Naive thymus-derived CD8-positive, alpha-beta T cell (primary cell): ENCODE measurements at regions not wholly inside any gene's neighbourhood (a gene's known extent, or its start where the extent isn't known, plus 50 kb on each side); places are given as distances from the start of the nearest gene placed in this dataset.
A peak's percentile ranks its signal among the peaks of the same experiment; 100 is the strongest.

Experiments used
- ATAC-seq, 2 donors: fragments of 150-1000 bp; cut with Tn5 transposase in 1 of 2; sonication (Bioruptor Pico), chemical (Tn5 transposase) in 1 of 2; 1 replicate in 1 of 2; 2 replicates in 1 of 2; pipeline ENCODE4 v1.10.0; 2021; ENCODE audit warnings: mild to moderate bottlenecking in 2 of 2, moderate library complexity in 2 of 2
- POLR2A ChIA-PET: fragments of 350-600 bp; sonication (Branson Sonifier 250); formaldehyde crosslinking; loops from one replicate; lab custom pipeline; 2021; ENCODE audit warnings: antibody characterized with exemption; lab: Charles Lee
- DNase-seq, 10 donors: peaks; one replicate each; pipeline versions ENCODE4 v3.0.0 to v3.0.0-alpha.2; 2020 to 2022
- H3K27ac Mint-ChIP-seq, 10 donors: one replicate each; pipeline ENCODE4 v1.8.0; 2020 to 2022; ENCODE audit warnings: mild to moderate bottlenecking in 10 of 10, mixed read lengths in 10 of 10, moderate library complexity in 4 of 10, inconsistent platforms in 1 of 10
- H3K27me3 Mint-ChIP-seq, 5 donors: one replicate each; pipeline ENCODE4 v1.8.0; 2021 to 2022; ENCODE audit warnings: mixed read lengths in 5 of 5
- H3K36me3 Mint-ChIP-seq, 3 donors: one replicate each; pipeline ENCODE4 v1.8.0; 2020 to 2022; ENCODE audit warnings: mixed read lengths in 3 of 3, mild to moderate bottlenecking in 2 of 3, inconsistent platforms in 1 of 3
- H3K4me1 Mint-ChIP-seq, 4 donors: one replicate each; pipeline ENCODE4 v1.8.0; 2021 to 2022; ENCODE audit warnings: mixed read lengths in 4 of 4
- H3K4me3 Mint-ChIP-seq, 10 donors: one replicate each; pipeline ENCODE4 v1.8.0; 2020 to 2022; ENCODE audit warnings: mild to moderate bottlenecking in 10 of 10, mixed read lengths in 10 of 10, moderate library complexity in 6 of 10, inconsistent platforms in 1 of 10
- H3K9me3 Mint-ChIP-seq, 9 donors: one replicate each; pipeline ENCODE4 v1.8.0; 2020 to 2022; ENCODE audit warnings: mixed read lengths in 9 of 9, mild to moderate bottlenecking in 3 of 9, inconsistent platforms in 1 of 9, moderate library complexity in 1 of 9

DNA sequence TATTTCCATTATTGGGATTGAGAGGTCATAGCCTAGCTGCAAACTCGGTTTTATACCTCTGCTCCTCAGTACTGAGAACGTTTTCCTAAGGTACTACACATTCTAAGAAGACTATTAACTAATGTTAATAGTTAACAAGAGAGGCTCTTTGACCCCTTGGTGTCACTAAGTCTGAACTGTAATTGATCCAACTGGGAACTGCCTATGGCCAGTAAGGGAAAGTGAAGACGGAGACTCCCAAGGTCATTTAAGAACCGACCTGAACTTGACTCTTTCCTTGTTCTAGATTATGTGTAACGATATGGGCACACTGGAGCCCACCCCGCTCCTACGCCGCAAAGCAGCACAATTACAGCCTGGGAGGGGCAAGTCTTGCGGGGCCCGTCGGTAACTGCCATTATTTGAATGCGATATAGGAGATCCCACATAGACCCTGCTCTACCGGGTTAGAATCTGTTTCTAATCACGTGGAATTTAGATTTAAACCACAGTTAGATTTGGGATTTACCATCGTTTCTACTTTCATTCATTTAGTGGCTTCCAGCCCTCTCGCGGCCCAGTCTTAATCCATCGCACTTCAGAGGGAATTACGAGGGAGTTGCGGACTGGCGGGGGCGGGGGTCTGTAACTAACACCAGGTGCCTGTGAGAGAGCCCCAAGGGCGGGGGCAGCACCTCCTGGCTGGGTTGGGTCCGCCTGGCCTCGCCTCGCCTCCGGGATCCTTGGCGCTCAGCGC is 84.1 kb upstream of the EPB41L3 start:
- no peak for ATAC-seq

DNA sequence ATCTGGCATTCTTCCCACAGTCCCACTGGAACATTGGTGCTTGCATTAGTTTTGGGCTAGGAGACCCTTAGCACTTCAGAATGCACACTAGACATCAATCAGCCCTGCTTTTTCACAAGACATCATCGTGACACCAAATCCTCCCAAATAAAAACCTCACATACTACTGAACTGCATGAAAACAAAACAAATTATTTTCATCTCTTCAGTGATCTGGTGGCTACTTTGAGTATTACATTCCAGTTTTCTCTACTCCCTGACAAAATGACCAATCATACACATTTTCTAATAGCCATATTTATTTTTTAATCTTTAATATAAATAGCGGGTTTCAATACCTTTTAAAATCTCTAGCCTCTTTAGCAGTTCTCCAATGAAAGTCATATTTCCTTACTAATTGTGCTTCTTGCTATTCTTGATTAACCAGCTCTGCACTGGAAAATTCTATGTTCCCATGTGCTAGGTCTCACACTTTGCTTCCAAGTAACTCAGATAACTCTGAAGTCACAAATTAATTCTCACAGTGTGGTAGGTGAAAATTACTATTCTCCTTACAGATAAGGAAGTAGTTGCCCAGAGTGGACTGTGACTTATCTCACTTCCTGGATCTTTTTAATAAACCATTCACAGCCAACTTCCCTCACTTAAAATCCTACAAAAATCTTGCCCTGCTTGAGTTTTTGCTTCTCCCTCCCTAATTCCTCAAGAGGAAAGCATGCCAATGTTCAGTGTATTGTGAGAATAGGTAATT is 82.5 kb upstream of the EPB41L3 start:
- no peaks in the 10 kb centered on the region for H3K36me3 Mint-ChIP-seq
- no peaks in the 10 kb centered on the region for H3K9me3 Mint-ChIP-seq
- no peak overlapping the region for H3K27ac Mint-ChIP-seq
- H3K4me1 Mint-ChIP-seq: peaks cover 0 to 9% (median 6%) of the 10 kb centered on the region in 4 donors
- no peak overlapping the region for H3K4me3 Mint-ChIP-seq
- peaks cover 5 to 24% (median 12%) of the 10 kb centered on the region in 5 donors for H3K27me3 Mint-ChIP-seq
- no peak for DNase-seq
- POLR2A ChIA-PET: no interaction called here
- no peak for ATAC-seq

More for the DNA sequence above, 84.1 kb upstream of the EPB41L3 start:
- H3K27ac Mint-ChIP-seq: no peak overlapping the region
- POLR2A ChIA-PET: no interaction called here
- peaks cover 15 to 34% (median 21%) of the 10 kb centered on the region in 5 donors for H3K27me3 Mint-ChIP-seq
- DNase-seq: no peak
- peak overlapping the region in 9 of 10 donors; percentile 26 to 73 (median 56) for H3K4me3 Mint-ChIP-seq
- H3K36me3 Mint-ChIP-seq: no peaks in the 10 kb centered on the region
- H3K4me1 Mint-ChIP-seq: peaks cover 0 to 9% (median 7%) of the 10 kb centered on the region in 4 donors
- no peaks in the 10 kb centered on the region for H3K9me3 Mint-ChIP-seq

DNA sequence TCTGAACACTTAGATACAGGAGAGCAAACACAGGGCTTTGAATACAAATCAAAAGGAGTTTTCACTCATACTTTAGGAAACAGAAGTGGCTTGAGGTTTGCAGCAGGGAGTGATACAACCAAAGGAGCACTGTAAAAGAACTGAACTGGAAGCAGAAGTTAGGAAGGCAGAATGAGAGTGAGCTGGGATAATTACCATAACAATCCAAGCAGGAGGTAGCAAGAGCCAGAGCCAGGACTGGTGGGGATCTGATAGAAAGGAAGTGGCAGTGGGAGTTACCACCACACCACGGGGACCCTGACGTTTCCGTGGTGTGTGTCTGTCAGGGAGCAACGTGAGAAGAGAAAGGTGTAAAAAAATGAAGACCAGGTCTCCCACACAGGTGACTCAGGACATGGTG is 81.3 kb upstream of the EPB41L3 start:
- H3K4me3 Mint-ChIP-seq: no peak overlapping the region
- DNase-seq: no peak

DNA sequence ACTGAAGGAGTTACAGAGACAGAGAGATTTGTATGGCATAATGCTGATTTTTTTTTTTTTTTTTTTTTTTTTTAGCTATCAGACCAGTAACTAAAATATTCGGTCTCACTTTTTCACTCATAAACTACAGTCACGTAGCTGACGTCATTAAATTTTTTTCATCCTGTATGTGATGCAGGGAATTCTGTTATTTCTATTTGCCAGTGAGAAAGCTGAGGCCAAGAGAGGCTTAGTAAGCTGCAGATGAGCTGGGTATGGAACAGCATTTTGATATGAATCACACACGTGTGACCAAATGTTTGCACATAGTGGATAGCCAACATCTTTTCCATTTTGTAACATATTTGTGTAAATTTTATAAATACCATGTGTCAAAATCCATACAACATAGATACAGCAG is 79.1 kb upstream of the EPB41L3 start:
- Mint-ChIP-seq H3K4me1 (peaks cover 0 to 2% (median under 1%) of the 10 kb centered on the region in 4 donors), H3K4me3 (no peak overlapping the region), H3K9me3 (no peaks in the 10 kb centered on the region), H3K27me3 (peaks cover 0 to 17% (median 7%) of the 10 kb centered on the region in 5 donors), H3K27ac (no peak overlapping the region), H3K36me3 (no peaks in the 10 kb centered on the region)
- DNase-seq: no peak
- POLR2A ChIA-PET: no interaction called here
- no peak for ATAC-seq

More for the DNA sequence above, 81.3 kb upstream of the EPB41L3 start:
- peaks cover 0 to 22% (median 7%) of the 10 kb centered on the region in 5 donors for H3K27me3 Mint-ChIP-seq
- H3K27ac Mint-ChIP-seq: no peak overlapping the region
- no peak for ATAC-seq
- no peaks in the 10 kb centered on the region for H3K36me3 Mint-ChIP-seq
- POLR2A ChIA-PET: no interaction called here
- H3K4me1 Mint-ChIP-seq: peaks cover 0 to 7% (median 4%) of the 10 kb centered on the region in 4 donors
- no peaks in the 10 kb centered on the region for H3K9me3 Mint-ChIP-seq

DNA sequence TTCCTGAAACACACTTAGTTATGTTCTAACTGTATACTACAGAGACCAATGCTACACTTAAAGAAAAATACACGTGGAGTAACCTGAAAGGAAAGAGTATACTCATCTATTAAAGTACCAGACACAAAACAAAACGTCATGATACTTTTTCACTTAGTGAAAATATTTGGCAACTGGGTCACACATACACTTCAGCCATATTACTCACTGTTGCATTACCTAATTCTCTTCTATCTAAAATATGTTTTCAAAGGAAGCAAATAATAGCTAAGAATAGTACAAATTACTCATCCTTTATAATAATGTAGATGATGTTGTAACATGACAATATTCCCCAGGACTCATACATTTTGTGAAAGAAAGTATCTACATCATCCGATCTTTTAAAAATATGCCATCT is 76.5 kb upstream of the EPB41L3 start:
- DNase-seq (no peak), ATAC-seq (no peak)
- POLR2A ChIA-PET: no interaction called here
- H3K36me3 Mint-ChIP-seq: no peaks in the 10 kb centered on the region
- H3K9me3 Mint-ChIP-seq: no peaks in the 10 kb centered on the region
- peaks cover 7 to 18% (median 14%) of the 10 kb centered on the region in 5 donors for H3K27me3 Mint-ChIP-seq
- no peak overlapping the region for H3K4me3 Mint-ChIP-seq
- no peaks in the 10 kb centered on the region for H3K4me1 Mint-ChIP-seq
- no peak overlapping the region for H3K27ac Mint-ChIP-seq

DNA sequence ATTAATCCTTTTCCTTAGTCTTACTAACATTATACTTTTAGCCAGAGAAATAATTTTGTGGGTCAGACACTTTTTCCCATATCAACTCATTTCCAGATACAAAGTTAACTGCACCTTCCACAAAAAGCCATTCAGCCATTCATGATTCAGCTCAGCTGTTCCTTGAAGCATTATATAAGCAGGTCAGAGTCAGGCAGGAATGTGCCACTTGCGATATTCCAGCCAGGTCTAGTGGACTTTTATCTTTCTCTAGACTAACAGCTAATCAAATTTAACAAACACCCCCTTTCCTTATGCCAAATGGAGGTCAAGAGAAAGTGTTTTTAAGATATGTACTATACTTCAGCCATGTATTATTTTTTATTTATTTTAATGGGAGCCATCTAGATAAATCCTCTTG is 75.6 kb upstream of the EPB41L3 start:
- Mint-ChIP-seq H3K9me3 (no peaks in the 10 kb centered on the region), H3K4me3 (no peak overlapping the region), H3K27me3 (peaks cover 8 to 18% (median 14%) of the 10 kb centered on the region in 5 donors), H3K27ac (no peak overlapping the region), H3K4me1 (no peaks in the 10 kb centered on the region), H3K36me3 (no peaks in the 10 kb centered on the region)
- POLR2A ChIA-PET: no interaction called here
- ATAC-seq: no peak
- no peak for DNase-seq

DNA sequence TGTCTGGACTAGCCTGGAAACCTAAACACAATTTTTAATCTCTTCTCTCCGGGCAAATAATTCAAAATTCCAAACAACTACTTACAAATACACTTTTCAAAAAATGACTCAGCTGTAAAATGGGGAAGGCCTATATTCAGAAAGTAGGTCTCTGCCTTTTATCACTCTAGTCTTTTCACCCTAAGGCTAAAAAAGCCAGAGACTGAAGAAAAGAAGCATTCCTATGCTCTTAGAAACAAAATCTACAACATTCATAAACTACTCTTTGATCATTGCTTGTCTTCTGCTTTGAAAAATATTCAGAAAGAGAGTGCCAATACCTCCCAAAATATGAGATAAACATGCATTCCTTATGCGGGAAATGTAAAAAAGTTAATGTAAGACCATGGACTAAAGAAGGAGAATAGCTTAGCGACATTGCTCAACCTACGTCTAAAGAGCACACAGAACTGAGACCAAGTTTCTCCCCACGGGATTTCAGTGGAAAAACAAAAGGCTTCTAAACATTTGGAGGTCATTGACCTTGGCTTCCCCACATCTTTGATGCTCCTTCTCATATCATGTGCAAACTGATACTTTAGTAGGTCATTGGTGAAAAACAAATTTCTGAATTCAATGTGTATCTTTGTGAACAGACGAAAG is 74.4 kb upstream of the EPB41L3 start:
- H3K36me3 Mint-ChIP-seq: no peaks in the 10 kb centered on the region
- no peaks in the 10 kb centered on the region for H3K4me1 Mint-ChIP-seq
- POLR2A ChIA-PET: no interaction called here
- H3K27me3 Mint-ChIP-seq: peaks cover 6 to 16% (median 14%) of the 10 kb centered on the region in 5 donors
- ATAC-seq (no peak), DNase-seq (no peak)
- H3K27ac Mint-ChIP-seq: no peak overlapping the region
- H3K9me3 Mint-ChIP-seq: no peaks in the 10 kb centered on the region
- no peak overlapping the region for H3K4me3 Mint-ChIP-seq

DNA sequence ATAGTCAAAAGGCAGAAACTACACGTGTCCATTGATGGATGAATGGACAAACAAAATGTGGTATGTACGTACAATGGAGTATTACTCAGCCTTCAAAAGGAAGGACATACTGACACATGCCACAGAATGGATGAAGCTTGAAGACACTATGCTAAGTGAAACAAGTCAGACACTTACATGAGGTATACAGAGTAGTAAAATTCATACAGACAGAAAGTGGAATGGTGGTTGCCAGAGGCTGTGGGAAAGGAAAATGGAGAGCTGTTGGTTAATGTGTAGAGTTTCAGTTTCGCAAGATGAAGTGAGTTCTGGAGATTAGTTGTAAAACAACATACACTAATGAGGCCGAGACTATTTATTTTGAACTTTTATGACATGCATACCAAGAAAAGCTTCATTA is 67.4 kb upstream of the EPB41L3 start:
- Mint-ChIP-seq H3K36me3 (no peaks in the 10 kb centered on the region), H3K27ac (no peak overlapping the region), H3K27me3 (peaks cover 10 to 20% (median 14%) of the 10 kb centered on the region in 5 donors), H3K4me3 (no peak overlapping the region), H3K4me1 (no peaks in the 10 kb centered on the region), H3K9me3 (peaks cover 0 to 3% (median 0%) of the 10 kb centered on the region in 9 donors)
- ATAC-seq (no peak), DNase-seq (no peak)
- POLR2A ChIA-PET: no interaction called here

DNA sequence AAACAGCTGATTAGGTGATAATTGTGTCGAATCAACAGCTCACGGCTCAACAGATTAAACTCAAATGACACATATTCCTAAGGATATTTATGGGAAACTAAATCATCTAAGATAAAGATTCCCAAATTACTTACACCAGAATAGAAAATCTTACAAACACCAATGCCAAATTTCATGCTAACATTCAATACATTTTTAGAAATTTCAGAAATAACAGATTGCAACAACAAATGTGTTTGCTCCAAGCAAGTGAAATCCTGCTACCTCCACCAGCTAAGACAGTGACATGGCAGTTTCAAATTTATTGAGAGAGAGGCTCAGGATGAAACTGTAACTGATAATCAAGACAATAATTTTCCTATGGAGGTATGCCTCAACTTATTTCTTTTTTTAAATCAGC is 65.0 kb upstream of the EPB41L3 start:
- no peak for ATAC-seq
- H3K27ac Mint-ChIP-seq: no peak overlapping the region
- peaks cover 0 to 3% (median 0%) of the 10 kb centered on the region in 9 donors for H3K9me3 Mint-ChIP-seq
- DNase-seq: no peak
- H3K4me3 Mint-ChIP-seq: no peak overlapping the region
- POLR2A ChIA-PET: no interaction called here
- H3K27me3 Mint-ChIP-seq: peaks cover 10 to 15% (median 11%) of the 10 kb centered on the region in 5 donors
- H3K36me3 Mint-ChIP-seq: no peaks in the 10 kb centered on the region
- no peaks in the 10 kb centered on the region for H3K4me1 Mint-ChIP-seq

DNA sequence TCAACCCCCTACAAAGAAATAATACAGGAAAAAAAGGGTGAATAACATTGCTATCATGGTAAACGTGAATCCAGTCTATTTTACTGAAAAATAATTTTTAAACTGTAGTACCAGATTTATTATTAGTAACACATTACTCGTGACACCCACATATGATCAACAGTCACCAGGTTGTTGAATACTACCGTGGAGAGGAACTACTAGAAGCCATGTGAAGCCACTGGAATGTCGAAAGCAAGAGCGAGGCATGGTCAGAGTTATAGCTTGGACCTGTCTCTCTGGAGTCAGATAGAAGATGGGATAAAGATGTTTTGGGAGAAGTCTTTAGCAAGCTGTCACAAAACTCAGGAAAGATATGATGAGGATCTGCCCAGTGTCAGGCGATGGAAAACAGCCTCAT is 63.2 kb upstream of the EPB41L3 start:
- no peak for DNase-seq
- H3K27ac Mint-ChIP-seq: no peak overlapping the region
- peaks cover 0 to 3% (median 0%) of the 10 kb centered on the region in 9 donors for H3K9me3 Mint-ChIP-seq
- no peaks in the 10 kb centered on the region for H3K4me1 Mint-ChIP-seq
- ATAC-seq: no peak
- no peak overlapping the region for H3K4me3 Mint-ChIP-seq
- H3K27me3 Mint-ChIP-seq: peaks cover 10 to 19% (median 11%) of the 10 kb centered on the region in 5 donors
- POLR2A ChIA-PET: no interaction called here
- H3K36me3 Mint-ChIP-seq: no peaks in the 10 kb centered on the region

DNA sequence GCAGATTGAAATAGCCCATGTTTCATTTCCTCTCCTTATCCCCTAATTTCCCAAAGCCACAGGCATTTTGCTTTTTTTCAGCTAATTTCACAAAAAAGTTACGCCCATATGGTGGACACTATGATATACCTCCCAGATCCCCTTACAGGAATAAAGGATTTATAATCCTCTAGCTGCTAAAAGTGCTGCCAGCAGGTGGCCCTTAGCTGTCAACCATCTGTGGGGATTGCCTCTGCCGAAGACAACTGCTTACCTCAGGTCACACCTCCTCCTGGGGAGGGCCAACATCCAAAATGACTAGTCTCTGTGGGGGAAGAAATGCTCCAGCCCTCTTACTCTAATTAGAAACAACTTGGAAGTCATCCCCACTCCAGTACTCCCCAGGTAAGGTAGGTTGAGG is 61.0 kb upstream of the EPB41L3 start:
- Mint-ChIP-seq H3K27ac (no peak overlapping the region), H3K4me1 (no peaks in the 10 kb centered on the region), H3K36me3 (no peaks in the 10 kb centered on the region), H3K4me3 (no peak overlapping the region), H3K27me3 (peaks cover 4 to 15% (median 12%) of the 10 kb centered on the region in 5 donors), H3K9me3 (no peaks in the 10 kb centered on the region)
- DNase-seq: no peak
- POLR2A ChIA-PET: no interaction called here
- no peak for ATAC-seq

DNA sequence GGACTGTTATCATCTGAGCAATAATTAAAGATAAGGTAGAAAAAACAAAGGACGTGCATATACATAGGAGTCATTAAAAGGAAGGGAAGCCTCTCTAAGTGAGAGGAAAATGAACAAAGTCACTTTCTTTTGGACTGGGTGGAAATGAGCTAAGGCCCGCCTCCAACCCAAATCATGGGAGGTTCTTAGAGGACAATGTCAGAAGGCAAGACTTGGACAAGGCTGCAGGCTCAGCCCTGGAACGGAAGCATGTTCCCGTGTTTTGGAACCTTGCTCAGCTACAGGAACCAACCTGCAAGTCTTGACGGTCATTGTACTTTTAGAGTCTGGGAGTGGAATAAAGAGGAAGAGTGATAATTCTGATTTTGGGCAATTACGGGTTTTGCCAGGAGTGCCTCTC is 59.4 kb upstream of the EPB41L3 start:
- ATAC-seq (no peak), DNase-seq (no peak)
- Mint-ChIP-seq H3K36me3 (no peaks in the 10 kb centered on the region), H3K27me3 (peaks cover 9 to 23% (median 14%) of the 10 kb centered on the region in 5 donors), H3K4me3 (no peak overlapping the region), H3K4me1 (no peaks in the 10 kb centered on the region), H3K27ac (no peak overlapping the region), H3K9me3 (no peaks in the 10 kb centered on the region)
- POLR2A ChIA-PET: no interaction called here

DNA sequence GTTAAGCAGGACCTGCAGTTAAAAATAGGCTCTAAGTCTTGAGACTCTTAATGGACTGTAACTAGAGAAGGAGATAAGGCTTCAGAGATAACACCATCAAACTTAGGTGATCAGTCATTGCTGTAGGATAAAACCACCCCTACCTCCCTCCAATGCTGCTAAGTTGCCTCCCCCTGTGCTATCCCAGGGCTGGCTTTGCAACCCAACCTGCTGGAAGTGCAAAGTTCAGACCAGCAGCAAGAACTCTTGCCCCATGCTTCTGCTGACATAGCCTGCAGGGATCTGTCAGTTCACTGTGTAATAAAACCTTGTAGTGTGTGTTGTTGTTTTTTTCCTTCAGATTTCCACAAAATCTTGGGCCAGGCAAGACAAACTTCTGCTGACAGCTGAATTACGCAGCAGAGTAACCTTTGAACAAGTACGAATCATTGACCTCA is 57.4 kb upstream of the EPB41L3 start:
- Mint-ChIP-seq H3K27me3 (peaks cover 8 to 17% (median 12%) of the 10 kb centered on the region in 5 donors), H3K4me1 (no peaks in the 10 kb centered on the region), H3K9me3 (no peaks in the 10 kb centered on the region), H3K27ac (no peak overlapping the region), H3K4me3 (no peak overlapping the region), H3K36me3 (no peaks in the 10 kb centered on the region)
- DNase-seq: no peak
- POLR2A ChIA-PET: no interaction called here
- ATAC-seq: no peak
